ENCODE measurements at regions not wholly inside any gene's neighbourhood (a gene's known extent, or its start where the extent isn't known, plus 50 kb on each side); places are given as distances from the start of the nearest gene placed in this dataset.

- no peak for DNase-seq (ENCODE audit: low spot score)
Observed at GRCh38 chr22:49305966-49306631, 521.6 kb downstream of the BRD1 start.

GRCh38 chr22:49305214-49305965, 522.3 kb downstream of the BRD1 start:
- DNase-seq (ENCODE audit: low spot score), result no peak

GRCh38 chr22:49303781-49304461, 523.8 kb downstream of the BRD1 start:
- no peak for DNase-seq (ENCODE audit: low spot score)

- DNase-seq (ENCODE audit: low spot score), result no peak
Observed at GRCh38 chr22:49303061-49303735, 524.5 kb downstream of the BRD1 start.

- no peak for DNase-seq (ENCODE audit: low spot score)
Observed at GRCh38 chr22:49302530-49302929, 525.1 kb downstream of the BRD1 start.

GRCh38 chr22:49302150-49302460, 525.6 kb downstream of the BRD1 start:
- DNase-seq (ENCODE audit: low spot score), result no peak

GRCh38 chr22:49301398-49302149, 526.1 kb downstream of the BRD1 start:
- no peak for DNase-seq (ENCODE audit: low spot score)

- no peak for DNase-seq (ENCODE audit: low spot score)
Observed at GRCh38 chr22:49300951-49301397, 526.7 kb downstream of the BRD1 start.

- DNase-seq (ENCODE audit: low spot score), result no peak
Observed at GRCh38 chr22:49300241-49300640, 527.4 kb downstream of the BRD1 start.

GRCh38 chr22:49299821-49300231, 527.8 kb downstream of the BRD1 start:
- no peak for DNase-seq (ENCODE audit: low spot score)

- DNase-seq (ENCODE audit: low spot score), result no peak
Observed at GRCh38 chr22:49298834-49299750, 528.6 kb downstream of the BRD1 start.

- no peak for DNase-seq (ENCODE audit: low spot score)
Observed at GRCh38 chr22:49297871-49298721, 529.6 kb downstream of the BRD1 start.

GRCh38 chr22:49297286-49297870, 530.3 kb downstream of the BRD1 start:
- DNase-seq (ENCODE audit: low spot score), result no peak

GRCh38 chr22:49296561-49296960, 531.1 kb downstream of the BRD1 start:
- DNase-seq (ENCODE audit: low spot score), result no peak

GRCh38 chr22:49295851-49296560, 531.7 kb downstream of the BRD1 start:
- DNase-seq (ENCODE audit: low spot score), result no peak

- no peak for DNase-seq (ENCODE audit: low spot score)
Observed at GRCh38 chr22:49295465-49295743, 532.3 kb downstream of the BRD1 start.

GRCh38 chr22:49294656-49295464, 532.8 kb downstream of the BRD1 start:
- no peak for DNase-seq (ENCODE audit: low spot score)

- no peak for DNase-seq (ENCODE audit: low spot score)
Observed at GRCh38 chr22:49292909-49293308, 534.8 kb downstream of the BRD1 start.

All from H4 (cell line).